Spleen (tissue), 7 donors: ENCODE measurements at regions not wholly inside any gene's neighbourhood (a gene's known extent, or its start where the extent isn't known, plus 50 kb on each side); places are given as distances from the start of the nearest gene placed in this dataset.

Experiments used
- CTCF ChIP-seq, 11 experiments: fragments of 200-600 bp in 7 of 11; fragments of 450-650 bp in 4 of 11; sonication (generic) in 4 of 11; IDR thresholded peaks in 8 of 11; conservative IDR thresholded peaks in 3 of 11; 1 replicate in 7 of 11; 2 replicates in 4 of 11; pipeline versions ENCODE4 v1.4.0 to v1.8.0; 2016 to 2021; ENCODE audit warnings: antibody characterized with exemption in 11 of 11, inconsistent platforms in 4 of 11, mild to moderate bottlenecking in 1 of 11
- POLR2A ChIP-seq, 3 donors: fragments of 450-650 bp; IDR thresholded peaks; one replicate each; pipeline ENCODE4 v1.5.1; 2017; ENCODE audit warnings: antibody characterized with exemption in 3 of 3, mild to moderate bottlenecking in 1 of 3
- POLR2AphosphoS5 ChIP-seq, 3 donors: sonication (generic); formaldehyde crosslinking; IDR thresholded peaks; one replicate each; pipeline ENCODE4 v1.5.1; 2017; ENCODE audit warnings: antibody characterized with exemption in 3 of 3
- donor health status: DM: no; HTN: no; CAD: no; lungs with moderate emphysema.
- donor health status: DM: no; HTN: no; CAD: no.
- donor health status: DM: no; HTN: no; CAD: no.

GRCh38 chr10:83636826-83637225 is 502.5 kb upstream of the GHITM start:
- TF ChIP-seq POLR2AphosphoS5 (IDR thresholded peaks at IDR 0.05) = no peak
- no peak for TF ChIP-seq CTCF (IDR thresholded peaks at IDR 0.05 in 8 of 11, conservative IDR thresholded peaks at IDR 0.05 in 3 of 11)
- no peak for TF ChIP-seq POLR2A (IDR thresholded peaks at IDR 0.05)
